Activated T-cell treated with anti-CD3 and anti-CD28 coated beads, Interleukin-2, amount 50 U/mL, for 4 hours (primary cell): ENCODE measurements at regions not wholly inside any gene's neighbourhood (a gene's known extent, or its start where the extent isn't known, plus 50 kb on each side); places are given as distances from the start of the nearest gene placed in this dataset.

Source experiments
- ATAC-seq, 2 donors: fragments of 200-7000 bp; cut with Tn5 transposase; one replicate each; pipeline ENCODE4 v1.10.0; 2021
- DNase-seq: peaks from one replicate; pipeline ENCODE4 v3.0.0-alpha.2; 2020
- H3K27me3 Mint-ChIP-seq: one replicate; pipeline ENCODE4 v1.8.0; 2021; ENCODE audit warnings: low read depth, mixed read lengths
- H3K36me3 Mint-ChIP-seq: one replicate; pipeline ENCODE4 v1.8.0; 2022; ENCODE audit warnings: mixed read lengths; ENCODE audit not compliant: insufficient read depth
- H3K4me1 Mint-ChIP-seq: one replicate; pipeline ENCODE4 v1.8.0; 2021; ENCODE audit warnings: low read depth, mixed read lengths
- H3K4me3 Mint-ChIP-seq: one replicate; pipeline ENCODE4 v1.8.0; 2021; ENCODE audit warnings: mild to moderate bottlenecking, moderate library complexity, mixed read lengths
- H3K9me3 Mint-ChIP-seq: one replicate; pipeline ENCODE4 v1.8.0; 2021; ENCODE audit warnings: mixed read lengths

- Mint-ChIP-seq H3K9me3 (no peaks in the 10 kb centered on the region), H3K4me1 (no peaks in the 10 kb centered on the region), H3K36me3 (no peaks in the 10 kb centered on the region), H3K27me3 (no peaks in the 10 kb centered on the region), H3K4me3 (no peak overlapping the region)
- DNase-seq (no peak), ATAC-seq (no peak)
Measured at GRCh38 chr10:109412353-109412752, 511.0 kb downstream of the XPNPEP1 start.

GRCh38 chr10:109411917-109412316, 511.4 kb downstream of the XPNPEP1 start:
- Mint-ChIP-seq H3K27me3 (no peaks in the 10 kb centered on the region), H3K4me1 (no peaks in the 10 kb centered on the region), H3K36me3 (no peaks in the 10 kb centered on the region), H3K4me3 (no peak overlapping the region), H3K9me3 (no peaks in the 10 kb centered on the region)
- ATAC-seq = no peak
- DNase-seq = no peak

- no peak for ATAC-seq
- Mint-ChIP-seq H3K4me1 (no peaks in the 10 kb centered on the region), H3K4me3 (no peak overlapping the region), H3K27me3 (no peaks in the 10 kb centered on the region), H3K9me3 (no peaks in the 10 kb centered on the region), H3K36me3 (no peaks in the 10 kb centered on the region)
- DNase-seq = no peak
Measured at GRCh38 chr10:109405338-109405737, 518.0 kb downstream of the XPNPEP1 start.

GRCh38 chr10:109403551-109403950, 519.8 kb downstream of the XPNPEP1 start:
- Mint-ChIP-seq H3K9me3 (no peaks in the 10 kb centered on the region), H3K4me1 (no peaks in the 10 kb centered on the region), H3K4me3 (no peak overlapping the region), H3K36me3 (no peaks in the 10 kb centered on the region), H3K27me3 (no peaks in the 10 kb centered on the region)
- DNase-seq = no peak
- ATAC-seq = no peak

GRCh38 chr10:109393425-109393824, 529.9 kb downstream of the XPNPEP1 start:
- Mint-ChIP-seq H3K4me1 (no peaks in the 10 kb centered on the region), H3K9me3 (no peaks in the 10 kb centered on the region)

DNA sequence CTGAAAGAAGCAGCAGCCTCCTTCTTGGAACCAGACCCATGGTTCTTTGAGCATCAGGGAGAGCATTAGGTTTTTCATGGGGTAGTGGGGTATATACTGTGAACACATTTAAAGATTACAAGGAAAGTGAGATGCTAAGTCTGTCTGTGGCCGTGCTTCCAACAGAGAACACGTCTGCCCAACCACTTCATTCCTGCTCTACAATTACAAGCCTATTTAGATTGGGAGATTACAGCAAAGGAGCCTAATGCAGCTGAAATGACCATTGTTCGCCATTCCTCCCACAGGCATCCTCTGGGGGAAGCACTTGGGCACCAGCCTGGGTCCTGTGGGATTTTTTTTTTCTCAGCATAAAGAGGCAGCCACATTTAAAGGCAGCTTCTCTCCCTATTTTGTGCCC, 536.4 kb downstream of the XPNPEP1 start:
- ATAC-seq (no peak), DNase-seq (no peak)
- peaks cover 4% of the 10 kb centered on the region for H3K9me3 Mint-ChIP-seq
- H3K36me3 Mint-ChIP-seq = no peaks in the 10 kb centered on the region
- no peaks in the 10 kb centered on the region for H3K4me1 Mint-ChIP-seq
- no peak overlapping the region for H3K4me3 Mint-ChIP-seq
- no peaks in the 10 kb centered on the region for H3K27me3 Mint-ChIP-seq

More at GRCh38 chr10:109393425-109393824, 529.9 kb downstream of the XPNPEP1 start:
- ATAC-seq (no peak), DNase-seq (no peak)
- no peaks in the 10 kb centered on the region for H3K36me3 Mint-ChIP-seq
- H3K4me3 Mint-ChIP-seq = no peak overlapping the region
- H3K27me3 Mint-ChIP-seq = no peaks in the 10 kb centered on the region

GRCh38 chr10:109386101-109386500, 537.2 kb downstream of the XPNPEP1 start:
- no peak for ATAC-seq
- Mint-ChIP-seq H3K4me1 (no peaks in the 10 kb centered on the region), H3K4me3 (no peak overlapping the region), H3K27me3 (no peaks in the 10 kb centered on the region), H3K9me3 (peaks cover 4% of the 10 kb centered on the region), H3K36me3 (no peaks in the 10 kb centered on the region)
- DNase-seq = no peak

DNA sequence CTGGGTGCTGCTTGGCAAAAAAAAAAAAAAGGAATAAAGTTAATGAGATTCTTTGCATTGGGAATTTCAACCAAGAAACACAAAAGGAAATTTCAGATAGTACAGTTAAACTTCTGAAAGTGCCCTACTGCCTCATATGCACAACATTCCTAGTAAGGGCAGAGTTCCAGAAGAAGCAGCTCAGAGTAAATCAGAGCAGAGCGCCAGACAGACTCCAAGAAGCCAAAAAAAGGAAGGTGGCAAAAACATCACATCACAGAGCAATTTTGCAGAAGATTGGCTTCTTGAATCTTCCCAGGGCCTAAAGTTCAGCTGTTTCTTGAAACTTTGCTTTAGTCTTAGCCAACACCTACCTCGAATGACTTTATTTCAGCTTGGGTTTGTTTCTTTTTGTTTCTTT, 544.1 kb downstream of the XPNPEP1 start:
- H3K36me3 Mint-ChIP-seq = no peaks in the 10 kb centered on the region
- H3K9me3 Mint-ChIP-seq = peaks cover 10% of the 10 kb centered on the region
- H3K27me3 Mint-ChIP-seq = no peaks in the 10 kb centered on the region
- ATAC-seq (no peak), DNase-seq (no peak)
- H3K4me3 Mint-ChIP-seq = no peak overlapping the region
- no peaks in the 10 kb centered on the region for H3K4me1 Mint-ChIP-seq

DNA sequence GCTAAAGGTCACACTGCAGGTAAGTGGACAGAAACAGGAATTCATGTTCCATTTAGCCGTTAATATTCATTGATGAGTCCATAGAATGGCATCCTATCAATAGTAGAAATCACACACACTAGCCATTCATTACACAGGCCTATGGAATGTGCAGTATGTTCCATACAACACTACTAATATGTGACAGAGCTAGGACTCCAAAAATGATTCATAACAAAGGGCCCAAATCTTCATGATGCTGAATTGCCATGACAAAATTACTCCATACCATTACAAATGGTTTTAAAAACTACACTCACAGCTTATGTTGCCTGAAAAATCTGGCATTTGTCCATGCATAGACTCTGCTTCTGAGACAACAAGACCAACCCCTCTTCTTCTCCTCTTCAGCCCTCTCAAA, 549.1 kb downstream of the XPNPEP1 start:
- no peak for ATAC-seq
- Mint-ChIP-seq H3K9me3 (peaks cover 11% of the 10 kb centered on the region), H3K4me3 (no peak overlapping the region), H3K4me1 (no peaks in the 10 kb centered on the region), H3K36me3 (no peaks in the 10 kb centered on the region), H3K27me3 (no peaks in the 10 kb centered on the region)
- DNase-seq = no peak

DNA sequence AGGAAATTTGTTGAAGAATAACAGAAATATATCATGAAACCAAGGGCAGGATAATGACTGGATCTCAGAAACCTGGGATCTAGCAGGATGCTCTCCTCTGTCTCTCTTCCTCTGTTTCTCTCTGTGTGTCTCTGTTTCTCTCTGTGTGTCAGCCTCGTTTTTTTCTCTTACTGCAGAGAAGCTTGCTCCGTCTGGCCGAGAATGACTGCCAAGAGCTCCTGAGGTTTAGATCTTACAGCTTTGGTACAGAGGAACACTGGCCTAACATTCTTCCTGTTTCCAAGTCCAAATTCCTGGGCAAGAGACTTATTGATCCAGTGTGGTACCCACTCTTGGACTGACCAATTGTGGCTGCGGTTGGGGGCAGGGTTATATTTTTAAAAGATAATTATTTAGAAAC, 564.0 kb downstream of the XPNPEP1 start:
- H3K4me3 Mint-ChIP-seq = no peak overlapping the region
- no peaks in the 10 kb centered on the region for H3K36me3 Mint-ChIP-seq
- H3K27me3 Mint-ChIP-seq = no peaks in the 10 kb centered on the region
- no peaks in the 10 kb centered on the region for H3K4me1 Mint-ChIP-seq
- DNase-seq (no peak), ATAC-seq (no peak)
- peaks cover 3% of the 10 kb centered on the region for H3K9me3 Mint-ChIP-seq

DNA sequence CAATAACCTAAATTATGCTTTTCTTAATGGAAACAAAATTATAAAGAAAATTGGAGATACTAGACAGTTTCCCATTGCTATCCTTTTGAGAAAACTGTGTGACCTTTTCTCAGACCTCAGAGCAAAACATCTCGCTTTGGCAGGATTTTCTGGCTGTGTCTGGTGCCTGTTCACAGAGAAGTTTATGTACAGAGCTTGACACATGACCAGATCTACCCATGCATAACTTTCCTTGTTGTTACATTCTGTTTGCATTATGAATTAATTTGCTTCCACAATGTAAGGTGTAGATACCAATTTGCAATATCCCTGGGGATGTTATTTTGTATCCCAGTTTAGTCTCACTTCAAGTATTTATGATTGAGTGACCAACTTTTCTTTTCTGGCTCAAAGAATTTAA, 565.0 kb downstream of the XPNPEP1 start:
- no peak overlapping the region for H3K4me3 Mint-ChIP-seq
- ATAC-seq (no peak), DNase-seq (no peak)
- H3K4me1 Mint-ChIP-seq = no peaks in the 10 kb centered on the region
- no peaks in the 10 kb centered on the region for H3K27me3 Mint-ChIP-seq
- no peaks in the 10 kb centered on the region for H3K36me3 Mint-ChIP-seq
- peaks cover 6% of the 10 kb centered on the region for H3K9me3 Mint-ChIP-seq

GRCh38 chr10:109348324-109348723, 575.0 kb downstream of the XPNPEP1 start:
- peaks cover 20% of the 10 kb centered on the region for H3K9me3 Mint-ChIP-seq

GRCh38 chr10:109343293-109343692, 580.0 kb downstream of the XPNPEP1 start:
- H3K4me3 Mint-ChIP-seq = no peak overlapping the region
- H3K4me1 Mint-ChIP-seq = no peaks in the 10 kb centered on the region
- ATAC-seq (no peak), DNase-seq (no peak)
- no peaks in the 10 kb centered on the region for H3K27me3 Mint-ChIP-seq
- H3K9me3 Mint-ChIP-seq = peaks cover 1% of the 10 kb centered on the region
- H3K36me3 Mint-ChIP-seq = no peaks in the 10 kb centered on the region

More at GRCh38 chr10:109348324-109348723, 575.0 kb downstream of the XPNPEP1 start:
- ATAC-seq = no peak
- Mint-ChIP-seq H3K36me3 (no peaks in the 10 kb centered on the region), H3K27me3 (no peaks in the 10 kb centered on the region), H3K4me1 (no peaks in the 10 kb centered on the region), H3K4me3 (no peak overlapping the region)
- DNase-seq = no peak

GRCh38 chr10:109341986-109342385, 581.3 kb downstream of the XPNPEP1 start:
- Mint-ChIP-seq H3K4me1 (no peaks in the 10 kb centered on the region), H3K9me3 (peaks cover 4% of the 10 kb centered on the region), H3K27me3 (no peaks in the 10 kb centered on the region), H3K36me3 (no peaks in the 10 kb centered on the region), H3K4me3 (no peak overlapping the region)
- DNase-seq = no peak
- no peak for ATAC-seq

- Mint-ChIP-seq H3K9me3 (peaks cover 8% of the 10 kb centered on the region), H3K36me3 (no peaks in the 10 kb centered on the region)
Measured at GRCh38 chr10:109328001-109328400, 595.3 kb downstream of the XPNPEP1 start.

DNA sequence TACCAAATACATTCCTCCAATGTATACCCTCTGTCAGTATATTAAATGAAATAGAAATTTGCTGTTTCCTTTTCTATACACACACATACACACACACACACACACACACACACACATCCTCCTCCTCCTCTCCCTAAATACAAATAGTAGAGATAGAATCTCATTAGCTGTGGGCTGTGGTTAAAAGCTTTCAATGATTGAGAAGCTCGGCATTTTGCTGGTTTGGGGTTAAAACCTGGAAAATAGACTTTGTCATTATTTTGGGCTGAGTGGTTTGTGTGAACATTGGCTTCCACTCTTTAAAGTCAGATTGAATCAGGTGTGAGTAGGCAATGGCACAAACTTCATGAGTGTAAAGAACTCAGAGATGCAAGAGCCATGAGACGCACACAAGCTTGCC, 596.0 kb downstream of the XPNPEP1 start:
- Mint-ChIP-seq H3K9me3 (peaks cover 3% of the 10 kb centered on the region), H3K36me3 (no peaks in the 10 kb centered on the region), H3K4me3 (no peak overlapping the region), H3K4me1 (no peaks in the 10 kb centered on the region), H3K27me3 (no peaks in the 10 kb centered on the region)
- ATAC-seq (no peak), DNase-seq (no peak)

More at GRCh38 chr10:109328001-109328400, 595.3 kb downstream of the XPNPEP1 start:
- Mint-ChIP-seq H3K4me3 (no peak overlapping the region), H3K27me3 (no peaks in the 10 kb centered on the region), H3K4me1 (no peaks in the 10 kb centered on the region)
- DNase-seq = no peak
- ATAC-seq = no peak
